Left kidney (tissue), 1 donor: ENCODE measurements at regions not wholly inside any gene's neighbourhood (a gene's known extent, or its start where the extent isn't known, plus 50 kb on each side); places are given as distances from the start of the nearest gene placed in this dataset.

Experiments
- DNase-seq: peaks from one replicate; pipeline ENCODE4 v3.0.0-alpha.2; 2013

DNA sequence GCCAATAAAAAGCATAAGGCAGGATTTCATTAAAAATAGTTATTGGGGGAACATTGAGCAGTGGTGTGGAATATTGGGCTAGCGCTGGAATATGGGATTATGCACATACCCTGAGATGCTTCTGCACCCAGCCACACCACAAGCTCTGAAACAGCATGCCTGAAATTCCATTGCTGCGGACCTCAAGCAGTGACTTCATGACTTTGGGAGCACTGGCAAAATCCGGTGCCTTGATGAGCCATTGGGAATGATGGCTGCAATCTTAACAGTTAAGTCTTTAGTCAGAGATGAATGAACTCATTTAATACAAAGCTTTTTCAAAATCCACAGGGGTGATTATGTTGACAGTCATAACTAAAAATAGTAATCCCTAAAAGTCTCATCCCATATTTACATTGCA, 274.7 kb upstream of the MTPN start:
- DNase-seq, result no peak

DNA sequence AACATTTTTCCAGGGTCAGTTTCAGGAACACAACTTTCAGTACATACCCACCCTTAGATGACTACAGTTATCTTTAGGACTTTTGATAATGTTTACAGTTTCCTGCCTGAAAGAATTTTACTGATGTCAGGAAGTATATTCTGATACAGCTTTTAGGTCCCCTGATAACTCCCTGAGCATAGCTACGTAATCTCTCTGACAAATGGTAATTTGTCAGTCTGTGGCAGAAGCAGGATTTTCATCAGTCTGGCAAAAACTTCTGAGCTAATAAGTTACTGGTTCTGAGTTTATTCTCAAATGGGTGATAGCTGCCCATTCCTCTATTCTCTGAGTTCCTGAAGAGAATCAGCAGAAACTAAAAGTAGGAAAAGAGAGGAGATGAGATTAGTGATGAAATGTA, 270.1 kb upstream of the MTPN start:
- DNase-seq, result no peak

DNA sequence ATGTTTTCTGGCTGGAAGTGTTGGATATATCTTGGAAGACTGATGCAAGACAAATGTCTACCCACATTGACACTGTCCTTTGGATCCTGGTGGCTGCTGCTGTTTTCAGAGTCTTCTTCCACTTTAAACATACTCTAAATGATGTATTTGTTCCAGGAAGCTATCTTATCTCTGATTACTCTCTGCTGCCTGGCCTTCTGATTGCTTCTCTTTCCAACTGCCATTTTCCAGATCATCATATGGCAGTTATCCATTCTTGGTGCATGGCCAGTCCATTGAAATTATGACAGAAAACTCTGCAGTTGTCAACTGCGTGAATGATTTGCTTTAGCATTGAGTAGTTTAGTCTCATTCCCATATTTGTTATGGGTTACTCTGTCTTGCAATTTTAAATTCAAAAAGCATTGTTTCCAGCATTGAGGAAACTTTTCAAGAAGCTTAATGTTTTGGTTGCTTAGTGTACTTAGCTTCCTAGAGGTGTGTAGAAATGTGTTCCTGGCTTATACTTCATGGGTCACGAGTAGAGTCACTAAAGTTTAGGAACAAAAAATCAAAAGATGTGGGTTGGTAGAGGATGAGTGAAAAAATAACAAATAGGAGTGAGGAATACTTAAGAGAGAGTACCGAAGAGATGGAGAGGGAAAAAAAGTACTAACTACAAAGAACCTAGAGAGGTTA, 268.3 kb upstream of the MTPN start:
- DNase-seq, result no peak

DNA sequence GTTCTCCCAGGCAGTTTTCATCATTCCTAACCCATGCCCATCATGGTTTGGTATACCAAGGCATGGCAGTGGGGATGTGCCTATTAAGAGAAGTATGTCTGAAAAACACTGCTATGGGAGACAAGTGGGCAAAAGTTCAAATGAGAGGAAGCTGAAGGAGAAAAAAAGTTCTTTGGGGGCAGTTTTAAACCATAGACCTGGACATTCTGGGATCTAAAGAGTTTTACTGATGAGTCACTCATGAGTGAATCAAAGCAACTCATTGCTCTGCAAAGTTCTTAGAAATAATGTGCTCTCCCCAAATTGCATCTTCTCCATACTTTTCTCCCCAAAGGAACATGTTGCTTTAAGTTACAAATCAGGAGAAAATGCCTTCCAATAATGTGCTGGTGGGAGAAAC, 256.9 kb upstream of the MTPN start:
- DNase-seq, result no peak

DNA sequence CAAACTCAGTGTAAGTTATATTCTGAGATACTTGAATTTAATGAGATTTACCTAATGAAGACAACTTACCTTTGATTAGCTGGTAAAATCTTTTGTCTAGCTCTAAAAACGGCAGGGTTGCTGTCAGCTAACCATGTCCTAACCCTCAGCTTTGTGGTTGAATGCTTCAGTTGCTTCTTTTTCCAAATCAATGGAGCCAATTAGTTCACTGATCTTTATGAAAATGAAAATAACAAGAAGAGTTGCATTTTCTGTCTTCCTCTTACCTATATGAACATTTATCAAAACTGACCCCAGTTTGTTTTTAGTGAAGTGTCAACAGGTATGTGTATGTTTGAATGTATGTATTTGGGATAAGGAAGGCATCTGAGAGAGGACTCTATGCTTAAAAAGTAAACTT, 253.1 kb upstream of the MTPN start:
- no peak for DNase-seq

DNA sequence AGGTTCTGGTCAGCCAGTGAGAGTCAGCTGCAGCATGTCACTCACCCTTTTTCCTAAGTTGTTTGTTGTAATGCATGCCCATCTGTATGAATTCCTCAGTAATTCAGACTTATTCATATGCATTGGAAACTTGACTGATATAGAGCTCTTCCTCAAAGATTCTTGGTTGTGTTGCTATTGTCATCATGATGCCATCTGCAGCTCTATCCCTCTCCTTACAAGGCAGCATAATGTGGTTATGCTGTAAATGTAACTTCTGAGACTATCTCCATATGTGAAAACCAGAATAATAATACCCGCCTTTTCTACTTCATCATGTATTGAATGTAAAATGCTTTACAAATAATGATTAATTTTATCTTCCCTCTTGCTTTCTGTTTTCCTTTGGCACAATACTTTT, 252.6 kb upstream of the MTPN start:
- DNase-seq, result no peak

DNA sequence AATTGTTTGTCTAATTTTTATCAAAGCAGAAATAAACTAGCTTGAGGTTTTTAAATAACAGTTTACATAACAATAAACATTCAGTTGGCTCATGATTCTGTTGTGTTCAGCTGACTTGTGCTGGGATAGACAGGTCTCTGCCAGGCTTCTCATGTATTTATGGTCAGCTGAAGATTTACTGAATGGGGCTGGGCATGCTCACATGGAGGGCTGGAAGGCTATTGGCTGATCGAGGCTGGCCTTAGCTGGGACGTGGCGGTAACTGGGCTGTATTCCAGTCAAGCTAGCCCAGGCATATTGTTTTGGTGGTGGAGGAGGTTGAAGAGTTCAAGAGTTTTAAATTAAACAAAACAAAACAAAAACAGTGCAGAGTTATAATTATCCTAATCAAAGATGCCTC, 251.0 kb upstream of the MTPN start:
- DNase-seq, result no peak

DNA sequence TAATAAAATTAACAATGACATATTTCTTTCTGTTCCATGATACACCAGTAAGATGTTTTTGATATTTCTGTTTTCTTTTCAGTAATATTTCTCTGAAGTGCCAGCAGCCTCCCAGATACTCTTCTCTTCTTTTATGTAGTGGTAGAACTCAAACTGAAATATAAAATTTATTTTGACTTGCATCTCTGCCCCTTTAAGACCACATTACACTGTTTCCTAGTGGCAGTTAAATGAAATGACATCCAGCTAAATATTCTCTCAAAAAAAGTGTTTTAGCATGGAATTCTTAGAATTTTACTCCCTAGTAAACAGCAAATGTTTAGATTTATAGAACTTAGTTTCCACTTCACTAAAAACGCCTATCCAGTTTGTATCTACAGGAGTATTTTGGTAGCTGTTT, 237.2 kb upstream of the MTPN start:
- DNase-seq, result no peak

DNA sequence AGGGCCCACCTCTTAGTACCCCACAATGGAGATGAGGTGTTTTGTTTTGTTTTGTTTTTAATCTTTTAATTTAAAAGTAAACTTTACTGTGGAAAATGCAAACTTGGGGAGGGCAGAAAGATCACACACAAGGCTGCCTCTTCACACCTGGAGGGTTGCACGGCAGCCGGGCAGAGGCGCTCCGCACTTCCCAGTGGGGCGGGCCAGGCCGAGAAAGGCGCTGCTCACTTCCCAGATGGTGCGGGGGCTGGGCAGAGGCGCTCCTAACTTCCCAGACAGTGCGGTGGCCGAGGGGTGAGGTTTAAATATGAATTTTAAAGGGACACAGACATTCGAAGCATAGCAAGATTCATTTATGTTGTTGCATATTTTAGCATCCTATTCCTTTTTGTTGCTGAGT, 235.9 kb upstream of the MTPN start:
- no peak for DNase-seq

DNA sequence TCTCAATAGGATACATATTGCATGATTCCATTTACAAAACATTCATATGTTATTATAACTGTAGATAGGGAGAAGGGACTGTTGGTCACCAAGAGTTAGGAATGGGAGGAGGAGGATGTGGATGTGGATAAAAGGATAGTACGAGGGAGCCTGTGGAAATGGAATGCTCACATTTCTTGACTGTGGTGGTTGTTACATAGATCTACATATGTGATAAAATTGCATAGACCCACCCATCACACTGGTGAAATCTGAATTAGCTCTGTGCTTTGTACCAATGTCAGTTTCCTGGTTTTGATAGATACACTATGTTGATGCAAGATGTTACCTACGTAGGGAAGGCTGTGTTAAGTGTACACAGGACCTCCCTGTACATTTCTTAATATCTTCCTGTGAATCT, 233.5 kb upstream of the MTPN start:
- DNase-seq, result no peak

DNA sequence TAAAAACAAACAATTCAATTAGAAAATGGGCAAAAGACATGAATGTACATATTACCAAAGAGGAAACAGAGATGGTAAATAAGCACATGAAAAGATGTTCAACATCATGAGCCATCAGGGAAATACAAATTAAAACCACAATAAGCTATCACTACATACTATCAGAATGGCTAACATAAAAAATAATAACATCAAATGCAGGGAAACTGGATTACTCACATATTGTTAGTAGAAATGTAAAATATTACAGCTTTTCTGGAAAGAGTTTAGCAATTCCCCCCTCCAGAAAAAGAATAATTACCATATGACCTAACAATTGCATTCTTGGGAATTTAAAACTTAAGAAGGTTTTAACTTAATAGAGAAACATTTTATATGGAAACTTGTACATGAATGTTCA, 232.9 kb upstream of the MTPN start:
- DNase-seq, result no peak

DNA sequence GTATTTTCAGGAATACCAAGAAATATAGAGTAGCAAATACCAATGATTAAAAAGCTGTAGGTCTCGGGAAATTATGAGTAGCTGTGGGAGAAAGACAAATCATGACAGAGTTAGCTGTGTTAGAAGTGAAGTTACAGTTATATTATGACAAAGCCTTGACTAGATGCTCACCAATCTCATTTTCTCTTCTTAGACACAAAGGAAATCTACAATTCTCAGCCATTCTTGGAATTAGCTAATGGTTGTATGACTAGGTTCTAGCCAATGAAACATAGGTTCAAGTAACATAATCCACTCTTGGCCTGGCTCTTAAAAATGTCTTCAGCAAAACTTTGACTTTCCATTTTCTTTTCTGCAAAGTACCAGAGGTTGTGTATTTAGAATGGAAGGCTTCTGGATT, 228.8 kb upstream of the MTPN start:
- no peak for DNase-seq

DNA sequence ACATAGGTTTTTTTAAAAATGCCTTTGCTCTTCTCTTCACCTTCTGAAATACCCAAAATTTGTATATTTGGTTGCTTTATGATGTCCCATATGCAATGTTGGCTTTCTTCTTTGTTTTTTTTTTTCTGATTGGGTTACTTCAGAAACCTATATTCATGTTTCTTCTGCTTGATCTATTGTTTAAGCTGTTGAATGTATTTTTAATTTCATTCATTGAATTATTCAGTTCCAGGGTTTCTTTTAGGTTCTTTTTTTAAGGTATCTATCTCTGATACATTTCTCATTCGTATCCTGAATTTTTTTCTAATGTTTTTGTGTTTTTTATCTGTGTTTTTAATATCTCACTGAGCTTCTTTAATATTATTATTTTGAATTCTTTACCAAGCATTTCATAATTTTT, 221.0 kb upstream of the MTPN start:
- DNase-seq, result no peak

DNA sequence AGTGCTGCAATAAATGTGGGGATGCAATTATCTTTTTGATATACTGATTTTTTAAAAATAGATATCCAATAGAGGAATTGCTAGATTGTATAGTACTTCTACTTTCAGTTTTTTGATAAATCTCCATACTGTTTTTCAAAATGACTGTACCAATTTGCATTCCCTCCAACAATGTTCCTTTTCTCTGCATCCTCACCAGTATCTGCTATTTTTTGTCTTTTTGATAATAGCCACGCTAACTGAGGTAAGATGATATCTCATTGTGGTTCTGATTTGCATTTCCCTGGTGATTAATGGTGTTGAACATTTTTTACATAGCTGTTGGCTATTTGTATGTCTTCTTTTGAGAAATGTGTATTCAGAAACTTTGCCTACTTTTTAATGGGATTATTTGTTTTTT, 217.7 kb upstream of the MTPN start:
- no peak for DNase-seq

DNA sequence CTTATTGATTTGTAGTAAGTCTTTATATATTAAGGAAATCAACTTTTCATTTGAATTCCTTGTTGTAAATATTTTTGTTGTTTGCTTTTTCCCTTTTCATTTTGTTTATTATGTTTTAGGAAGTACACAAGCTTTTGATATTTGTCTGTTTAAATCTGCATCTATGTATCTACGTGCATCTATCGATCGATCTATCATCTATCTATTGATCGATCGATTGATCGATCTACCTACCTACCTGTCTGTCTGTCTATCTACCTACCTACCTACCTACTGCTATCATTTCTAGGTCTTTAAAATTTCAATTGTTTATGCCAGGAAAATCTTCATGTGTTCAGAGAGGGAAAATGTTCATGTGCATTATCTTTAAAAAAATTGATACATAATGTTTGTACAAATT, 216.8 kb upstream of the MTPN start:
- no peak for DNase-seq

DNA sequence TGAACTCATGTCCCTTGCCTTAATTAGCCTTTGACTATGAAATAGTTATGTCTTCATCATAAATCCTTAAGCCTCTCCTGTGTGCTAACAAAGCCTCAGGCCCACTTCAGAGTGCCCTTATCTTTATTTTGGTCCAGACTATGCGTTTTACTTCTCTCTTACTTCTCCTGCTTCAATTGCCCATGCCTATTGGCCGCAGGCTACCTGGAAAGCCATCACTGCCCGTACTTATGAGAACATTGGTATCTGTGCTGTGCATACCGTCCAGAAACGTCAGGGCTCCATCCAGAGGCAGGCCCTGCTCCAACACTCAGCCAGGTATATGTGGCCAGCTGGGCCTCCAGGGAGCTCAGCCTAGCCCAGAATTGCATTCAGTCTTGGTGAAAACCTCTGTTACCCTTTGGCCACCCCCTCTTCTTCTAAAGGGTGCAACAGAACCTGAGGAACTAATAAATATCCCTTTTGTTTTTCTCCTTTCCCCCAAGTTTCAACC, 212.4 kb upstream of the MTPN start:
- no peak for DNase-seq

DNA sequence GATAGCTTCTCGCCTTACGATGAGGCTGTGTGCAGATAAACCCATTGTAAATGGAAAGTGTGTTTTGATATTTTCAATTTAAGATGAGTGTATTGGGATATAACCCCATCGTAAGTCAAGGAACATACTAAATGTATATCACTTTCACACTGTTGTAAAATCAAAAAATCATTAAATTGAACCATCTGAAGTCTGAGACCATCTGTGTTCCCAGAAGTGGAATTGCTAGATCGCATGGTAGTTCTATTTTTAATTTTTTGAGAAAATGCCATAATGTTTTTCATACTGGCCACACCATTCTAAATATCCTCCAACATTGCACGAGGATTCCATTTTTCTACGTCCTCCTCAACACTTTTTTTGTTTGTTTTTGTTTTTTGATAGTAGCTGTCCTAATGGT, 209.1 kb upstream of the MTPN start:
- no peak for DNase-seq

DNA sequence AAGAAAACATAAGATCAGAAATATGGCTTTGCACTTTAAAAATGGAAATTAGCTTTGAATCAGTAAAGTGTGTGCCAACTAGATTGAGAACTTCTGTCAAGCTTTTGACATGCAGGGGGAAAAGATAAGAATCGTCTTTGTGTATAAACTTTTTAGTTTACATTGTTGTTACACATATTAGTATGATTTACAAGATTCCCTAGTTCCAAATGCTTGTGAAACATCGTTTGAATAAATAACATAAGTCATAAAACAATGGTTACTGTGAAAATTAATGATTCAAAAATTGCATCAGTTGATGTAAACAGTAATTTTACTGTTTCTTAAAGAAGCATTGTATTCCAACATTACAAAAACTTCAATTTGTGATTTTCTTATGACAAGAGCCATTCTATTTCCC, 207.6 kb upstream of the MTPN start:
- no peak for DNase-seq

DNA sequence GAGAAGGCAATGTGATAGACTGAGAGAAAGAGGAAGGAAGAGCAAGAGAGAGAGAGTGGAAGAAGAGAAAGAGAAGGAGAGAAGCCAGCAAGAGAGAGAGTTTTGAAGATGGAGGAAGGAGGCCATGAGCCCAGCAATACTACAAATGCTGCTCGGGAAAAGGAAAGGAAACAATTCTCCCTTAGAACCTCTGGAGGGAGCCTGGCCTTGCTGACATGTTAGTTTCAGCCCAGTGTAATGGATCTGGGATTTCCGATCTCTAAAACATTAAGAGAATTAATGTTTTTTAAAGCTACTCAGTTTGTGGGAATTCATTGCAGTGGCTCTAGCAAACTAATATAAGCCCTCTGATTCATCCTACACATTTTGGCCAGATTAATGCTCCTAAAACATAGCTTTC, 206.8 kb upstream of the MTPN start:
- no peak for DNase-seq

DNA sequence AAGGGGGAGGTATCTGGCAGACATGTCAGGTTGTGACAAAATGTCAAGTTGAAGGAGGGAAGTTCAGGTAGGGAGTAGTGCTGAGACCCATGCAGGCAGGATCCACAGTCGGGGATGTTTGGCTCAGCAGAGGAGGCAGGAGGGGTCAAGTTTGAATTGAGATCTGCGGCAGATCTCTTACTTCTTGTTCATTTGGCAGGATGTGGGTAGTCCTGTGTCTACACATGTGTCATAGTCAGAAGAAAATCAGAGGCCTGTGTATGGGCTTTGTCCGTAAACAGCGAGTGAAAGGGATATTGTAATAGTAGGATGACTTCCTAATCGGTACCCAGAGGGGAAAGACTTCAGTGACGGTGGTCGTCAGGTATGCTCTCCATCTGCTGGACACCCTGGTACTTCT, 203.8 kb upstream of the MTPN start:
- DNase-seq, result no peak

DNA sequence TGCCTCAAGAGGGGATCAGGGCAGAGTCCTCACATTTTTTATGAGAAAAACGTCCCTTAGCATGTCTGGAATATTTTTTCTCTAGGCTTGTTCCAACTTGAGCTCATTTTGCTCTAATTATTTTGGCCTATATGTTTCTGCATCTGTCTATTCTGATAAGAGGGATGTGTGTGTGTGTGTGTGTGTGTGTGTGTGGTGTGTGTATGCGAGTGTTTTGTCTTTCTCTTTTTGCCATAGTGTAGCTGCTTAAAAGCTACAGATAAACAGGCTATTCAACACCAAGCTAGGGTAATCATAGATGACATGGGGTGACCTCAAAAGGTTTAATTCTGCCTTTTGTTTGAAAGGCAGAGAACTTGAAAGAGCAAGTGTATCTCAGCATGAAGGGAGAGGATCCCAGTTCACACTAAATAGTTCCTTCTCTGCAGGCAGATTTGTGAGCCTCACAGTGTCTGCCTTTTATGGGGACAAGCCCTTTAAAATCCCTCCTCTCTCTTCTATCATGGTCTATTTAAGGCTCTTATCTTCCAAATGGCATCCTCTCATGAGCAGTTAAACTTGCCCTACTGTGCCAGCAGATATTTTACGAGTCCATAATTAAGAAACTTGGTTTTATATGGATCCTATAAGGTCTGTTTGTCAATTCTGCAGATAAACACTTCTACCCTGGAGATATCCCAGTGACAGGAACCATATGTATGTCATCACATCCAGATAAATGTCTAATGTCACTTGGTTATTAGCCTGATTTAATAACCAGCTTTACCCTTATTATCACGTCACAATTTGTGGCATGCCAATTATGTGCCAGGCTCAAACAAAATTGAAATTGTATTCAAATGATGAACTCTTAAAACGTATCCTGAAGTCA, 202.9 kb upstream of the MTPN start:
- no peak for DNase-seq

DNA sequence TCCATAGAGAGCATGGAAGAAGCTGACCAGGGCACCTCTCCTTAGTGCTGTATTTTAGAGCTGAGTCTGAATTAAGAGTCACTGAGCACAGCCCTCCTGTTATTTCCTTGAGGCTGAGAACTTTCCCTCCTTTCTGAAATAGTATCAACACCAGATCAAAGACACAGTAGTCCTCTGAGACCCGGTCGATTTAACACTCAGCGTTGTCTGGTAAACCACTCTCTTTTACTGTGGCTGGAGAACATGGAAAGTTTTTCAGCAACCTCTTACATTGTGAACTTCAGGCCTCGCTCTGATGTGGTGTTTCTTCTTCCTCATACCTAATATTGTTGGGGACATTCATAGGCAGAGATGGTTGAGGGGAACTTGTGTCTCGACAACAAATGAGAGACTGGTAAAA, 202.0 kb upstream of the MTPN start:
- no peak for DNase-seq

DNA sequence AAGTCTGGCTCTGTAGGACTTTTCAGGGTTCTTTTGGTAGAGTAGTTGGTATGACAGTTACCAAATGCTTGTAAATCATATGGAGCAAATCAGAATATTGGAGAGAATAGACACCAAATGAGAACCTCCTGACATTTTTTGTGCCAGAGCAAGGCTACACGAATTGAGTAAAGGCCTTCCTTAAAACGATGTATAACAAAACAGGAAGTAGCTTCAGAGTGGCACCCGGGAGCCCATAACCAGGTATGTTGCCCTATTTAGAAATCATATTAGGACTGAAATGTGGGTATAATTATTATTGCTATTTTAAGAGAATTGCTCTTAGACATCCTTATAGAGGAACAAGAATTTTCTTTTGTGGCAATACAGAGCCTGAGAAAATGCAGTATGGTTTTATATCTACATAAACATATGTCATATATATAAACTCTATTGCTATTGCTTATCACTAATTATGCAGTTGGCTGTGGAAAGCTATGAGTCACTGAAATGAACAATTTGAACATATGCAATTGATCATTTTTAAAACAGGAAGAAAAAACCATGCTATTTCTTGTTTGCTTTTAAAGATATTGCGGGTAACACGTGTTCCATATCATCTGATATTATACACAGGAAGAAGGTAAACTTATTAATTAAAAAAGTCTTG, 197.4 kb upstream of the MTPN start:
- no peak for DNase-seq
